WI38 (cell line): ENCODE measurements at regions not wholly inside any gene's neighbourhood (a gene's known extent, or its start where the extent isn't known, plus 50 kb on each side); places are given as distances from the start of the nearest gene placed in this dataset.

Experiments used
- H3K4me3 ChIP-seq: 2 replicates; pipeline ENCODE4 v1.5.1; 2011; ENCODE audit warnings: low read depth, mild to moderate bottlenecking, control low read depth, low read length
- CTCF ChIP-seq: IDR thresholded peaks from 2 replicates; pipeline ENCODE4 v1.5.1; 2012; ENCODE audit warnings: low read depth, mild to moderate bottlenecking, control low read depth, low read length

GRCh38 chr13:72657379-72657778 lies 70.0 kb downstream of the MZT1 start:
- no peak overlapping the region for H3K4me3 ChIP-seq
- no peak for TF ChIP-seq CTCF

- no peak overlapping the region for H3K4me3 ChIP-seq
- no peak for TF ChIP-seq CTCF
Observed at GRCh38 chr13:72656357-72656756, 71.1 kb downstream of the MZT1 start.

- no peak for TF ChIP-seq CTCF
- no peak overlapping the region for H3K4me3 ChIP-seq
Observed at GRCh38 chr13:72653506-72653905, 73.9 kb downstream of the MZT1 start.

- no peak for TF ChIP-seq CTCF
- H3K4me3 ChIP-seq, result no peak overlapping the region
Observed at GRCh38 chr13:72652681-72653080, 74.7 kb downstream of the MZT1 start.

GRCh38 chr13:72651144-72651543 lies 76.3 kb downstream of the MZT1 start:
- no peak overlapping the region for H3K4me3 ChIP-seq
- no peak for TF ChIP-seq CTCF

GRCh38 chr13:72650051-72650700 lies 77.3 kb downstream of the MZT1 start:
- no peak overlapping the region for H3K4me3 ChIP-seq
- no peak for TF ChIP-seq CTCF

- no peak overlapping the region for H3K4me3 ChIP-seq
- no peak for TF ChIP-seq CTCF
Observed at GRCh38 chr13:72648513-72649065, 78.8 kb downstream of the MZT1 start.
